HEK293 (cell line): ENCODE measurements at regions not wholly inside any gene's neighbourhood (a gene's known extent, or its start where the extent isn't known, plus 50 kb on each side); places are given as distances from the start of the nearest gene placed in this dataset.

ENCODE experiments used
- CTCF ChIA-PET: fragments of 350-600 bp; formaldehyde crosslinking; extraction: SDS; loops from one replicate; lab custom pipeline; 2021; ENCODE audit warnings: antibody characterized with exemption; lab: Yijun Ruan, JAX
- POLR2A ChIA-PET: fragments of 300-600 bp; formaldehyde crosslinking; extraction: SDS; loops from one replicate; lab custom pipeline; 2020; ENCODE audit warnings: antibody characterized with exemption, inconsistent platforms; lab: Yijun Ruan, JAX
- H3K27ac ChIP-seq: fragments of 200-500 bp; sonication (Bioruptor generic); 2 replicates; pipeline ENCODE4 v1.5.1; 2014; ENCODE audit warnings: low read depth, low read length, control low read depth, inconsistent platforms; ENCODE audit errors: extremely low read depth
- H3K36me3 ChIP-seq, 2 experiments: fragments of 200-500 bp in 1 of 2; sonication (Bioruptor generic) in 1 of 2; 1 replicate in 1 of 2; 2 replicates in 1 of 2; pipeline ENCODE4 v1.5.1; 2014 to 2017; ENCODE audit warnings: inconsistent platforms in 2 of 2, low read length in 2 of 2; ENCODE audit not compliant: control insufficient read depth in 2 of 2, insufficient read depth in 1 of 2
- H3K4me1 ChIP-seq: fragments of 200-500 bp; sonication (Bioruptor generic); 2 replicates; pipeline ENCODE4 v1.5.1; 2014; ENCODE audit warnings: mild to moderate bottlenecking, low read length, inconsistent platforms; ENCODE audit not compliant: control insufficient read depth, insufficient read depth
- H3K4me3 ChIP-seq: 2 replicates; pipeline ENCODE4 v1.5.1; 2011; ENCODE audit warnings: low read depth, mild to moderate bottlenecking, control low read depth, low read length, moderate library complexity
- H3K9me3 ChIP-seq: fragments of 200-500 bp; sonication (Bioruptor generic); 2 replicates; pipeline ENCODE4 v1.5.1; 2014; ENCODE audit warnings: low read depth, low read length, inconsistent platforms; ENCODE audit not compliant: control insufficient read depth, insufficient read depth
- GLI4 ChIP-seq: fragments of 450-650 bp; formaldehyde crosslinking; IDR thresholded peaks from 2 replicates; pipeline ENCODE4 v1.5.1; 2016; ENCODE audit warnings: missing biosample characterization, missing genetic modification characterization
- OSR2 ChIP-seq: fragments of 450-650 bp; formaldehyde crosslinking; IDR thresholded peaks from 2 replicates; pipeline ENCODE4 v1.5.1; 2016; ENCODE audit warnings: missing biosample characterization, missing genetic modification characterization
- PRDM10 ChIP-seq: fragments of 450-650 bp; formaldehyde crosslinking; IDR thresholded peaks from 2 replicates; pipeline ENCODE4 v1.5.1; 2016; ENCODE audit warnings: missing biosample characterization, missing genetic modification characterization
- PRDM2 ChIP-seq: fragments of 450-650 bp; formaldehyde crosslinking; IDR thresholded peaks from 2 replicates; pipeline ENCODE4 v1.5.1; 2016; ENCODE audit warnings: missing biosample characterization, missing genetic modification characterization, borderline replicate concordance
- REPIN1 ChIP-seq: fragments of 450-650 bp; formaldehyde crosslinking; IDR thresholded peaks from 2 replicates; pipeline ENCODE4 v1.5.1; 2017; ENCODE audit warnings: missing biosample characterization, missing genetic modification characterization, low read depth
- REST ChIP-seq: fragments of 450-650 bp; formaldehyde crosslinking; IDR thresholded peaks from 2 replicates; pipeline ENCODE4 v1.5.1; 2016; ENCODE audit warnings: missing biosample characterization, missing genetic modification characterization
- SP2 ChIP-seq: fragments of 450-650 bp; formaldehyde crosslinking; IDR thresholded peaks from 2 replicates; pipeline ENCODE4 v1.5.1; 2016; ENCODE audit warnings: missing biosample characterization, missing genetic modification characterization
- SP7 ChIP-seq: fragments of 450-650 bp; formaldehyde crosslinking; IDR thresholded peaks from 2 replicates; pipeline ENCODE4 v1.5.1; 2016; ENCODE audit warnings: missing biosample characterization, missing genetic modification characterization
- TRIM28 ChIP-seq: IDR thresholded peaks from 2 replicates; pipeline ENCODE4 v1.6.1; 2011; ENCODE audit warnings: low read length, control low read depth, borderline replicate concordance
- ZBTB20 ChIP-seq: fragments of 450-650 bp; formaldehyde crosslinking; IDR thresholded peaks from 2 replicates; pipeline ENCODE4 v1.5.1; 2016; ENCODE audit warnings: missing biosample characterization, missing genetic modification characterization
- ZBTB26 ChIP-seq: fragments of 450-650 bp; formaldehyde crosslinking; optimal IDR thresholded peaks from 2 replicates; pipeline ENCODE3; 2016; ENCODE audit warnings: missing biosample characterization, mild to moderate bottlenecking, missing genetic modification characterization
- ZNF121 ChIP-seq: fragments of 450-650 bp; formaldehyde crosslinking; IDR thresholded peaks from 2 replicates; pipeline ENCODE4 v1.5.1; 2016; ENCODE audit warnings: missing biosample characterization, missing genetic modification characterization
- ZNF426 ChIP-seq: fragments of 450-650 bp; formaldehyde crosslinking; IDR thresholded peaks from 2 replicates; pipeline ENCODE4 v1.5.1; 2017; ENCODE audit warnings: missing biosample characterization, missing genetic modification characterization, mild to moderate bottlenecking, inconsistent platforms, moderate library complexity
- ZNF518A ChIP-seq: fragments of 450-650 bp; formaldehyde crosslinking; conservative IDR thresholded peaks from 2 replicates; pipeline ENCODE4 v1.5.1; 2016; ENCODE audit warnings: low read depth, missing biosample characterization, missing genetic modification characterization
- ZNF521 ChIP-seq: fragments of 450-650 bp; formaldehyde crosslinking; IDR thresholded peaks from 2 replicates; pipeline ENCODE4 v1.5.1; 2017; ENCODE audit warnings: missing biosample characterization, mild to moderate bottlenecking, missing genetic modification characterization
- ZNF654 ChIP-seq: fragments of 450-650 bp; formaldehyde crosslinking; IDR thresholded peaks from 2 replicates; pipeline ENCODE4 v1.5.1; 2016; ENCODE audit warnings: low read depth, missing biosample characterization, missing genetic modification characterization

- H3K27ac ChIP-seq: peak overlapping the region; percentile 32; the same call in 1 of the 2 replicates
- H3K4me3 ChIP-seq: peak overlapping the region; percentile 55
- H3K36me3 ChIP-seq: no peaks in the 10 kb centered on the region
- CTCF ChIA-PET: interaction anchor here (0.6 to 1.5 kb wide), 6 partner anchors 10 to 471 kb away, joined by 3 to 5 read pairs (median 4); no protein-coding TSS in a partner anchor
- POLR2A ChIA-PET: interaction anchor here (0.5 to 1.8 kb wide), 7 partner anchors 10 to 1361 kb away, joined by 3 to 12 read pairs (median 7); a partner anchor contains a TSS
- no peaks in the 10 kb centered on the region for H3K4me1 ChIP-seq
- no peaks in the 10 kb centered on the region for H3K9me3 ChIP-seq
- no peak for TF ChIP-seq ZNF518A (tag by site-specific recombination)
- no peak for TF ChIP-seq ZNF121 (tag by site-specific recombination)
- TF ChIP-seq PRDM2: no peak
- TF ChIP-seq ZNF521: no peak
- peak; percentile 40 for TF ChIP-seq ZBTB26 (tag by site-specific recombination)
- peak; percentile 65; the same call in 1 of the 2 replicates for TF ChIP-seq ZBTB20
- TF ChIP-seq SP2 (tag by site-specific recombination): peak; percentile 25; the same call in 1 of the 2 replicates
- peak; percentile 66 for TF ChIP-seq OSR2 (tag by site-specific recombination)
- TF ChIP-seq TRIM28: peak; percentile 35; the same call in 1 of the 2 replicates
- TF ChIP-seq ZNF654 (tag by site-specific recombination): peak; percentile 6; the same call in 1 of the 2 replicates
- no peak for TF ChIP-seq ZNF426 (tag by site-specific recombination)
- TF ChIP-seq REST (tag by site-specific recombination): no peak
- no peak for TF ChIP-seq GLI4 (tag by site-specific recombination)
- TF ChIP-seq PRDM10 (tag by site-specific recombination): peak; percentile 88
- TF ChIP-seq SP7: no peak
- no peak for TF ChIP-seq REPIN1 (tag by site-specific recombination)
Observed at GRCh38 chr6:27601668-27602254, 128.9 kb upstream of the ZNF184 start.
